ENCODE measurements at regions not wholly inside any gene's neighbourhood (a gene's known extent, or its start where the extent isn't known, plus 50 kb on each side); places are given as distances from the start of the nearest gene placed in this dataset.

DNA sequence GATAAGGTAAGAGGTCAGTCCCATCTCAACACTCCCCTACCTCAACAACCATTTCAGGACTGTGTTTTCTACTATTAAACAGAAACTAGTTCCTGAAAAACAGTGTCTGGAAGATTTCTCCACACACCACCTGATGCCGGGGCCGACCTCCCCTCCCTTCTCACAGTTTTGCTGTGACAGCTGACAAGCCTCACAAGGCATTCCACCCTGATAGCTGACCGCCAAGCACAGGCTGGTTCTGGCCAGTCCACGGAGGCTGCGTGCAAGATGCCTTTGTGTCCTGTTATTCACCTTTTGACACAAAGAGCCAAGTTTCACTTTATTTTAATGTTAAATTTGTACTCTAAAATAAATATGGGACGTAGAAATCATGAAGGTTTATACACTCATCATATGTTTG is 758.6 kb downstream of the PDHA2 start:
- no peak for TF ChIP-seq EZH2 (IDR thresholded peaks at IDR 0.05; ENCODE audit: low read length)
- TF ChIP-seq, protein P1, sequence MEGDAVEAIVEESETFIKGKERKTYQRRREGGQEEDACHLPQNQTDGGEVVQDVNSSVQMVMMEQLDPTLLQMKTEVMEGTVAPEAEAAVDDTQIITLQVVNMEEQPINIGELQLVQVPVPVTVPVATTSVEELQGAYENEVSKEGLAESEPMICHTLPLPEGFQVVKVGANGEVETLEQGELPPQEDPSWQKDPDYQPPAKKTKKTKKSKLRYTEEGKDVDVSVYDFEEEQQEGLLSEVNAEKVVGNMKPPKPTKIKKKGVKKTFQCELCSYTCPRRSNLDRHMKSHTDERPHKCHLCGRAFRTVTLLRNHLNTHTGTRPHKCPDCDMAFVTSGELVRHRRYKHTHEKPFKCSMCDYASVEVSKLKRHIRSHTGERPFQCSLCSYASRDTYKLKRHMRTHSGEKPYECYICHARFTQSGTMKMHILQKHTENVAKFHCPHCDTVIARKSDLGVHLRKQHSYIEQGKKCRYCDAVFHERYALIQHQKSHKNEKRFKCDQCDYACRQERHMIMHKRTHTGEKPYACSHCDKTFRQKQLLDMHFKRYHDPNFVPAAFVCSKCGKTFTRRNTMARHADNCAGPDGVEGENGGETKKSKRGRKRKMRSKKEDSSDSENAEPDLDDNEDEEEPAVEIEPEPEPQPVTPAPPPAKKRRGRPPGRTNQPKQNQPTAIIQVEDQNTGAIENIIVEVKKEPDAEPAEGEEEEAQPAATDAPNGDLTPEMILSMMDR (optimal IDR thresholded peaks at IDR 0.05 in 1 of 3, IDR thresholded peaks at IDR 0.05 in 1 of 3, conservative IDR thresholded peaks at IDR 0.05 in 1 of 3; ENCODE audit: extremely low read depth in 1 of 3, insufficient read depth in 2 of 3, low read length in 3 of 3) = no peak
- no peaks in the 10 kb centered on the region for H3K4me1 ChIP-seq (ENCODE audit: control insufficient read depth, extremely low read depth, insufficient read depth, low read length)
- DNase-seq (ENCODE audit: low read depth, low spot score) (no peak), FAIRE-seq (no peak)
- no peaks in the 10 kb centered on the region for H4K20me1 ChIP-seq (ENCODE audit: control insufficient read depth, extremely low read depth, insufficient read depth, low read length)
- H3K27me3 ChIP-seq (ENCODE audit: control insufficient read depth, extremely low read depth, insufficient read depth, low read length) = no peaks in the 10 kb centered on the region
- no peaks in the 10 kb centered on the region for H3K9me1 ChIP-seq (ENCODE audit: control insufficient read depth, extremely low read depth, insufficient read depth, low read length)
- H3K4me2 ChIP-seq (ENCODE audit: control insufficient read depth, extremely low read depth, insufficient read depth, low read depth, low read length) = no peak overlapping the region
- no peaks in the 10 kb centered on the region for H3K36me3 ChIP-seq (ENCODE audit: control insufficient read depth in 2 of 2, extremely low read depth in 1 of 2, insufficient read depth in 2 of 2, low read length in 2 of 2)
- no peak overlapping the region for H3K27ac ChIP-seq (ENCODE audit: control insufficient read depth, insufficient read depth, low read length)
- no peak overlapping the region for H3K9ac ChIP-seq (ENCODE audit: control insufficient read depth, extremely low read depth, insufficient read depth, low read length)
- H3K9me3 ChIP-seq (ENCODE audit: control insufficient read depth, low read depth, low read length) = no peaks in the 10 kb centered on the region
- no peaks in the 10 kb centered on the region for H3K79me2 ChIP-seq (ENCODE audit: control insufficient read depth, insufficient read depth, low read length)
- dilution Hi-C loops (cut with MboI; ENCODE audit: extremely low pct_ligation_motif_present, low sequenced_read_pairs) = no loop called here
- H3K4me3 ChIP-seq (ENCODE audit: control insufficient read depth in 2 of 3, extremely low read depth in 1 of 3, insufficient read depth in 2 of 3, low read depth in 1 of 3, low read length in 3 of 3) = no peak overlapping the region
- H2AFZ ChIP-seq (ENCODE audit: control insufficient read depth, low read length) = no peak overlapping the region

DNA sequence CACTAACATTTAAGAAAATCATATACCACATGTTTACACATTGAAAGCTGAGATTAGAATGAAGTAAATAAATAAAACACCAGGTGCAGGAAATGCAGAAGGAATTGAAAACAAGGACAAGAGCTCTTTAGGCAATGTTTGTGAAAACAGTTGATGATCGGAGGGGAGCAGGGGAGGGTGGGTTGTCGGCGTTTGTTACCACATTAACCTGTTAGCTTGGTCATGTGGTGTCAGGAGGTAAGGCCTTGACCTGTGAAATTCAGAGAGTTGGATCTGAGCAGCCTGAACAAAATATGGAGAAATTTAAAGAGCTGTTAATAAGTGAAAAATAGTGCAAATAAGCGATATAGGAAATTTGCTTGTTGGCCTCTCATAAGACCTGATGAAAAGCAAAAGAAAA is 759.9 kb downstream of the PDHA2 start:
- Histone ChIP-seq H3K79me2 (ENCODE audit: control insufficient read depth, insufficient read depth, low read length) (no peaks in the 10 kb centered on the region), H3K9me3 (ENCODE audit: control insufficient read depth, low read depth, low read length) (no peaks in the 10 kb centered on the region), H3K4me1 (ENCODE audit: control insufficient read depth, extremely low read depth, insufficient read depth, low read length) (no peaks in the 10 kb centered on the region), H3K27ac (ENCODE audit: control insufficient read depth, insufficient read depth, low read length) (no peak overlapping the region), H3K4me2 (ENCODE audit: control insufficient read depth, extremely low read depth, insufficient read depth, low read depth, low read length) (no peak overlapping the region), H2AFZ (ENCODE audit: control insufficient read depth, low read length) (no peak overlapping the region), H3K36me3 (ENCODE audit: control insufficient read depth in 2 of 2, extremely low read depth in 1 of 2, insufficient read depth in 2 of 2, low read length in 2 of 2) (no peaks in the 10 kb centered on the region), H3K9ac (ENCODE audit: control insufficient read depth, extremely low read depth, insufficient read depth, low read length) (no peak overlapping the region), H3K27me3 (ENCODE audit: control insufficient read depth, extremely low read depth, insufficient read depth, low read length) (no peaks in the 10 kb centered on the region), H4K20me1 (ENCODE audit: control insufficient read depth, extremely low read depth, insufficient read depth, low read length) (no peaks in the 10 kb centered on the region), H3K4me3 (ENCODE audit: control insufficient read depth in 2 of 3, extremely low read depth in 1 of 3, insufficient read depth in 2 of 3, low read depth in 1 of 3, low read length in 3 of 3) (no peak overlapping the region), H3K9me1 (ENCODE audit: control insufficient read depth, extremely low read depth, insufficient read depth, low read length) (no peaks in the 10 kb centered on the region)
- DNase-seq (ENCODE audit: low read depth, low spot score) (no peak), FAIRE-seq (no peak)
- dilution Hi-C loops (cut with MboI; ENCODE audit: extremely low pct_ligation_motif_present, low sequenced_read_pairs) = no loop called here
- TF ChIP-seq EZH2 (IDR thresholded peaks at IDR 0.05; ENCODE audit: low read length) = no peak

DNA sequence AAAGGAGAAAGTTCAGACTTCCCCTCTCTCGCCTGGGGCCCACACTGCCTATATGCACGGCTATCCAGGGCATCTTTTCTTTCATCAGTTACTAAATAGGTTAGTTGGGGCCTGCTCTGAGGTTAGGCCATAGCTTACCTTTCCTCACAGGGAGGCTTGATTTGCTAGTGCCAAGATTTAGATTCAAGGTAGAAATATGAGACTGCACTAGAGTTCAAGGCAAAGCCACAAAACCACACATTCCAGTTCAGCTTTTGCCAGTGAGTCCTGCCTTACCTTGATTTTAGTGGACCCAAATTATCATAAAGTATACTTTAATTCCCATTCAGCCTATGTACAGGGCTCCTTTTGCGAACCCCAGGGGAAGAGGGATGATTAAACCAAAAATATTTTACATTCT is 762.8 kb downstream of the PDHA2 start:
- no peaks in the 10 kb centered on the region for H3K9me3 ChIP-seq (ENCODE audit: control insufficient read depth, low read depth, low read length)
- TF ChIP-seq EZH2 (IDR thresholded peaks at IDR 0.05; ENCODE audit: low read length) = no peak
- TF ChIP-seq, protein P1 (optimal IDR thresholded peaks at IDR 0.05 in 1 of 3, IDR thresholded peaks at IDR 0.05 in 1 of 3, conservative IDR thresholded peaks at IDR 0.05 in 1 of 3; ENCODE audit: extremely low read depth in 1 of 3, insufficient read depth in 2 of 3, low read length in 3 of 3) = no peak
- no peaks in the 10 kb centered on the region for H4K20me1 ChIP-seq (ENCODE audit: control insufficient read depth, extremely low read depth, insufficient read depth, low read length)
- no peak overlapping the region for H3K9ac ChIP-seq (ENCODE audit: control insufficient read depth, extremely low read depth, insufficient read depth, low read length)
- dilution Hi-C loops (cut with MboI; ENCODE audit: extremely low pct_ligation_motif_present, low sequenced_read_pairs) = no loop called here
- DNase-seq (ENCODE audit: low read depth, low spot score) (no peak), FAIRE-seq (no peak)
- H3K9me1 ChIP-seq (ENCODE audit: control insufficient read depth, extremely low read depth, insufficient read depth, low read length) = no peaks in the 10 kb centered on the region
- no peak overlapping the region for H3K27ac ChIP-seq (ENCODE audit: control insufficient read depth, insufficient read depth, low read length)
- H2AFZ ChIP-seq (ENCODE audit: control insufficient read depth, low read length) = no peak overlapping the region
- no peaks in the 10 kb centered on the region for H3K4me1 ChIP-seq (ENCODE audit: control insufficient read depth, extremely low read depth, insufficient read depth, low read length)
- no peaks in the 10 kb centered on the region for H3K79me2 ChIP-seq (ENCODE audit: control insufficient read depth, insufficient read depth, low read length)
- H3K4me2 ChIP-seq (ENCODE audit: control insufficient read depth, extremely low read depth, insufficient read depth, low read depth, low read length) = no peak overlapping the region
- no peak overlapping the region for H3K4me3 ChIP-seq (ENCODE audit: control insufficient read depth in 2 of 3, extremely low read depth in 1 of 3, insufficient read depth in 2 of 3, low read depth in 1 of 3, low read length in 3 of 3)
- no peaks in the 10 kb centered on the region for H3K36me3 ChIP-seq (ENCODE audit: control insufficient read depth in 2 of 2, extremely low read depth in 1 of 2, insufficient read depth in 2 of 2, low read length in 2 of 2)
- H3K27me3 ChIP-seq (ENCODE audit: control insufficient read depth, extremely low read depth, insufficient read depth, low read length) = no peaks in the 10 kb centered on the region

Measured in keratinocyte (primary cell).